ENCODE measurements at regions not wholly inside any gene's neighbourhood (a gene's known extent, or its start where the extent isn't known, plus 50 kb on each side); places are given as distances from the start of the nearest gene placed in this dataset.
A peak's percentile ranks its signal among the peaks of the same experiment; 100 is the strongest.
"Not testable (repeated sequence)": the region's sequence is repeated elsewhere in the genome, so short reads cannot be mapped to it uniquely, and the experiment has no call there.

DNA sequence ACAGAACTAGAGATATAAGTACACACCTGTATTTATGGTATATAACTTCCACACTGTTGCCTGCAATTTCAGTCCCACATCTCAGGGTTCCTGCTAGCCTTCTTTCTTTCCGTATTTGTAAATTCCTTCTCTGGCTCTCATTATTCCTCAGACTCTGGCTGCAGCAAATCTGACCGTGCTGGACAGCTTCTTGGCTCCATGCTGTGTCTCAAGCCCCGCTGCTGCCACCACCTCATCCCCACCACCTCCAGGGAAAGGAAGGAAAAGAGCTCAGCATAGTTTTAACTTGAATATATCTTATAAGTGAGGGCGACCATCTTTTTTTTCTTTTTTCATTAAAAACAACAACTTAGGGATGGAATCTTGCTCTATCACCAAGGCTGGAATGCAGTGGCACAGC, 155.6 kb upstream of the CXCL13 start:
- DNase-seq: no peak

DNA sequence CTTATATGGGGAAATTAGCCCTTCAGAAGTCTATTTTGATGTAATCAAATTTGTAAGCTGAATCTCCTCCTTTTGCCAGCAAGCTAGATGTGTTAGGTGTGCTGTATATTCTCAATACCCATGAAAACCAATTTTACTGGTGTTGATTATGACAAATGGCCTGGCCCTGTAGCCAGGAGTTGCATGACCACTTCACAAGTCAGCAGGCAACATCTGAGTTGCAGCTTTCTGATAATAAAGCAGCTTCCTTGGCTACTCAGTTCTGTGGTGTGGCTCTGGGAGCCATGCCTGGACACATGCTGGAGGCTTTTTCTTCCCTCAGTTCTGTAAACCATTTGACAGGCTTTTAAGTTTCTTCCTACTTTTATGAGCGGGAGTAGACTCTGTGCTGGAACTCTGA, 154.1 kb upstream of the CXCL13 start:
- no peak for DNase-seq

DNA sequence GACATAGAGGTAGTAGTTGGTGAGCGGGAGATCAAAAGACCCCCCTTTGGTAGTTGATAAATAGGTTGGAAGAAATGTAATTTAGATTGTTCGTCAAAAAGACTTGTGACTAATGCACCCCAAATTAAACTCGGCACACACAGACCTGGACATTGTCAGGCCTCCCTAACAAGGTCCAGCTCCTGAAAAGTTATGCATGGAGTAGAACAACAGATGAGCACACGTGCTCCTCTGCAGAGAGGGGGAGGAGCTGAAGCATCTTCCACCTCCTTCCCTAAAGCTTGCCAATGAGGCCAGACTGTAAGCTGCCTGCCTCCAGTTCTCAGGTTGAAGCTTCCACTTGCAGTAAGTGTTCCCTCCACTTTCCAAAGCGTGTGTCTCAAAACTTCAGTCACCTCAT, 153.5 kb upstream of the CXCL13 start:
- not testable (repeated sequence) for DNase-seq

DNA sequence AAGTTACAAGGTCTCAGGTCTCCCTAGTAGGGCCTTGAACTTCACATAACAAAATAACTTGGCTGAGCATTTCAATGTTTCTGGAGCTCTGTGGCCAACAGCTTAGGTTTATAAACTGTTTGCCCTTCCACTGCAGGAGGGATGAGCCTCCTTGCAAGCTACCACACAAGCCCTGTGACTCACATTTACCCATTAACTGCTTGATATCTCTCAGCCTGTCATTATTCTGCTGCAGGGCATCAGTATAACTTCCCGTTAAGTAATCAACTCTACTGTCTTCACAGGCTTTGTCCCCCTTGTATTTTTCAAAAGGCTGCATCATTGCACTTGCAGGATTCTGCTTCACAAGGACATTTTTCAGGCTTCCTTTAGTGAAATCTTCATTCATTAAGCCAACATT, 151.7 kb upstream of the CXCL13 start:
- no peak for DNase-seq

DNA sequence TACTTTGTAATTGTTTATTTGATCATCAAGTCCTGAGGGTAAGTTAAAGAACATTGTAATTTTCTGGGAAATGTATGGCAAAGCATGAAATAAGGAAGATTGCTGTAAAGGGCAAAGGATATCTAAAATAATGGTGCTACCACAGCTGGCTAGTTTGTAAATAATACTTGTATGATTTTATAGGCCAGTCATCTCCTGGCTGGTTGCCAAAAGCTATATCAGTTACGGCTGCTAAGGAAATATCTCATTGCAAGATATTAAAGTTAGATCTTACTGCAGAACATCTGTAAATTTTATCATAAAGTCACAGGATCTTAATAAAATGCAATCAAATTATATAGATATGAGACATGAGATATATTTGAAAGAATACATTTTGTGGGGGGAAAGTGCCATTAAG, 150.8 kb upstream of the CXCL13 start:
- no peak for DNase-seq

DNA sequence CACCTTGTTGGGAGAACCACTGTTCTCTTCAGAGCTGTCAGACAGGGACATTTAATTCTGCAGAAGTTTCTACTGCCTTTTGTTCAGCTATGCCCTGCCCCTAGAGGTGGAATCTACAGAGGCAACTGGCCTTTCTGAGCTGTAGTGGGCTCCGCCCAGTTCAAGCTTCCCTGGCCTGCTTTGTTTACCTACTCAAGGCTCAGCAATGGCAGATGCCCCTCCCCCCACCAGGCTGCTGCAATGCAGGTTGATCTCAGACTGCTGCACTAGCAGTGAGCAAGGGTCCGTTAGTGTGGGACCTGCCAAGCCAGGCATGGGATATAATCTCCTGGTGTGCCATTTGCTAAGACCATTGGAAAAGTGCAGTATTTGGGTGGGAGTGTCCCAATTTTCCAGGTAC, 141.5 kb upstream of the CXCL13 start:
- peak in 1 of 2 experiments; percentile 0 for DNase-seq

DNA sequence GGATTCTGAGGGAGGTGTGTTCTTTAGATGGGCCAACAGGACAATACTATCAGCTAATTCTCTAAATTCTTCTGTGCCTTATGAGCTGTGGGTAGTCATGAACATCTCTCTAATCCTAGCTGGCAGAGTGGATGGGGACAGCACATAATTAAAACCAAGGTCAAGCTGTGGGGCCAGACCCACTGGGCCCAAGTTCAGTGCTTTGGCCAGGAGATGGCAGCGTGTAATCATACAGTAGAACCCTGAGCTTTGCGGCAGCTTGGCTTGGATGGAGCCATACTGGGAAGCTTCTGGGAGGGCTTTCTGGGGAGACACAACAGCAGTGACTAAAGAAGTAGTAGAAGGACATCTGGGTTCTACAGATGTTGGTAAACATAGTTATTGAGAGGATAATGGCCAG, 140.3 kb upstream of the CXCL13 start:
- peak in 1 of 2 experiments; percentile 1 for DNase-seq

DNA sequence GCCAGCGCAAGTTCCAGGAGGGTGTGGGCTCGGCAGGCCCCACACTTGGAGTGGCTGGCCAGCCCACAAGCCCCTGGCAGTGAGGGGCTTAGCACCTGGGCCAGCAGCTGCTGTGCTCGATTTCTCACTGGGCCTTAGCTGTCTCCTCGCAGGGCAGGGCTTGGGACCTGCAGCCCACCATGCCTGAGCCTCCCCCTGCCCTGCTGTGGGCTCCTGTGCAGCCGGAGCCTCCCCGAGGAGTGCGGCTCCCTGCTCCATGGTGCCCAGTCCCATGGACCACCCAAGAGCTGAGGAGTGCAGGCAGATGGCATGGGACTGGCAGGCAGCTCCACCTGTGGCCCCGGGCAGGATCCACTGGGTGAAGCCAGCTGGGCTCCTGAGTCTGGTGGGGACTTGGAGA, 139.2 kb upstream of the CXCL13 start:
- no peak for DNase-seq

DNA sequence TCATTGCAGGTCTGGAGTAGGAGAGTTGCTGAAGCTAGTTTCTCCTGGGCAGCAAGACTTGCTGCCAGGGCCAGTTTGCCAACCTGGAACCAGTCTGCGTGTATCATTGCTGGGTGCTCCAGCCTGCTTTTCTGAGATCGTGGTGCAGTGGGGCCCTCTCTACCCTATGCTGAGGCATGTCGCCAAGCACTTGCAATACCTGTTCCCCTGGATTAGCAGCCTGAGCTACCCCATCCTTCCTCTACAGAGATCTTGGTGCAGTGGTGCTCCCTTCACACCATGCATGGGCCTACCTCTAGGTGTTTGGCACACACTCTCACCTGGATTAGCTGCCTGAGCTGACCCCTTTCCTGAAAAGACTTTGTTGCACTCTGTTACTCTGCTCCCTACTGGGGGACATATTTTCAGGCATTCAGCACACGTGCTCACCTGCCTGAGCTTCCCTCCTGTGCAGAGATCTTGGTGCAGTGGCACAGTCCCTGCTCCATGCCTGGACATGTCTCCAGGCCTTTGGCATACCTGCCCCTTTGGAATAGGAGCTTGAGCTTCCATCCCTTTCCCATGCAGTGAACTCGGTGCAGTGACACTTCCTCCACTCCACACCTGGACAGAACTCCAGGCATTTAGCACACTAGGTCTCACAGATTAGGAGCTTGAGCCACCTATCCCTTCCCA, 133.7 kb upstream of the CXCL13 start:
- DNase-seq: no peak

DNA sequence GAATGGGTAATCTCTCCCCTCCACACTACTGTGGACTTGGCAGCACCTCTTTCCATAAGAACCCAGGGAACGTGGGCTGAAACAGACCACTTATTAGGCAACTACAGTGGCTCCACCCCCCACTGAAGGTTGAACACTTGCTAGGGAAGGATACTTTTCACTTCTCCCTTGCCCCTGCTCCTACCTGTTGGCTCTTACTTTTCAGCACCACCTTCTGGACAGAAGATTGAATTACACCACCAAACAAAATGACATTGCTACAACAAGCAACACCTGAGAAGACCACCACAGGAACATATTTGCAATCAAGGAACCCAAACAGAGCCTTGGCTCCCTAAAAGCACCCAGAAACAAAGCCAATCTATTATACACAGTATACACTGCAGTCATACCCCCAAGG, 132.1 kb upstream of the CXCL13 start:
- DNase-seq: peak in 1 of 2 experiments; percentile 6

DNA sequence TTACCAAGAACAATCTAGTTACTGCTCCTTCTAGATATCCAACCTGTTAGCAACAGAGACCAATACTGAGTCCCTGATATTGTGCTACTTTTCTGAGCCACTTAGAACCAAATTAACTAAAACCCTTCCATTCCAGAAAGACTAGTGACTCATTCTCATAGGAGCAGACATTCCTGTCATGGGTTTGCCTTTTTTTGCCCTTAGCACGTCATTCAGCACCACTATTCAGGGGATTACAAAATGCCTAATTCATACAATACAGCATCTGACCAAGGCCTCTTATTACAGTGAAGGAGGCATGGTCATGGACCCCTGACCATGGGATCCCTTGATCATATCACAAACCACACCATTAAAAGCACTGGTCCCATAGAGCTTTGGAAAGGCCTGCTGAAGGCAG, 123.8 kb upstream of the CXCL13 start:
- no peak for DNase-seq

DNA sequence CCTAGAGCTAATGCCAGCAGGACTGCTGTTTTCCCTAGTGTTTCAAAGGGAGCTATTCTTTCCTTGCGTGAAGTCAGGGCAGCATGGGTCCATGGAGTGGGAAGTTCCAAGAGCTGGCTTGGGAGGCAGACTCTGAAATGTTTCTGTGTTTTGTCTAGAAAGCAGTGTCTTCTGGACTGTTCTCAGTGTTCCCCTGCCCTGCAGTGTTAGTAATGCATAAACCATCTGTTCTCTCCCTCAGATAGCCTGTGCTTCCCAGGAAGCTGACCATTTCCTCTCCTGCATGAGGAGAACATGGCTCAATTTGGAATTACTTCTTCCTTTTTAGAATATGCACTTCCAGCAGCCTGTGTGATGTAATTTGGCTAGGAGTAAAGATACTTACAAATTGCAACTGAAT, 116.7 kb upstream of the CXCL13 start:
- DNase-seq: no peak

DNA sequence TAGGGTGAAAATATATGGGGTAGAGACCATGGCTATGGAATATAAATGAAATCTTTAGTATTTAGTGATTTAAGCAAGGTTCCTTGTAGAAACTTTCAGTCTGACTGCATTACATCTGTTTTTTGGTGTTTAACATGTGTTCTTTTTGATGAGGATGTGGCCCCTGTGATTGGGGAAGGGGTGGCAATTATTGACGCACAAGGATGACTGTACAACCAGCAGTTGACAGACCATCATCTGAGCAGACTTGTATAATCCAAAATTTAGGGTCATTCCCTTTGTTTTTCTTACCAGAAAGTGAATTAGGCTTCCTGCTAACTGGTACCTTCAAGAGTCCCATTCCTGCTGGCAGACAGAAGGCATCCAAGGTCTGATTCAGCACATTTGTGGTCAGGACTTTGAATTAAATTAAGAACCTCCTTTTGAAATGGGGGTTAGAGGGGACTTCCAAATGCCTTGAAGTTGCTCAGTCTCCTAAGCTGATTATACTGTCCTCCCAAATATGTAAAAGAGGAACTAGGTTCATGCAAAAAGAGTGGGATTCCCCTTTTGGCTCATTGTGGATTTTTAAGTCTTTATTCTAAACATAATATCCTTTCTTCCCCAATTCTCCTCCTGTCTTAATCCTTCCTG, 112.4 kb upstream of the CXCL13 start:
- DNase-seq: no peak

DNA sequence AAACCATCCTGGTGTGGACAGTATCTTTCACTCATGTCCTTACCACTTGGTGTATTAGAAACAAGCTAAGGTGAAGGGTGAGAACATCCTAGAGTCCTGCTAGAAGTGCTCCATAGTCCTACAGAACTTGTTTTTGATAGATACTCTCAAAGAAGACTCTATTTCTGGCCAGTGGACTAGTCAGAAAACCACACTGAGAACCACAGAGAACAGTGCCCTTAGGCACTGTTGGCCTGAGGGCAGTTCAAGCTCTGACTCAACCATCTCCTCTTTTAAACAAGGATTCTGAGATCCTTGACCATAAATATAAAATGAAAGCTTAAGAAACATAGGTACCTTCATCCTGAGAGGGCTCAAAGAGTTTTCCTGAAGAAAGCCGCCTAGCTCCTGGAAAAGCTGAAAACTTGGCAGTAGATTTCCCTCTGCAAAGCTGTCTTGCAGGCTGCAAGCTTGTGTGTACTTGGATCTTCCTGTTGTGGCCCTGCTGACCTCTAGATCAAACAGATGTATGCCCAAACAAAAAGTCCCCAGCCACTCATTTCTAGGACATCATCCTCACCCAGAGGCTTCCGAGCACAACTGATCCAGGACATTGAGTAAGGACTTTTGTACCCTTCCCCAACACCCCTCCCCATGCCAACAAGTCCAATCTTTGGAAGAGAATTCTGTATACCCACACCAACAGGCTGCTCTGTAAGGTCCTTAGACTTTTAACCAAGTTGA, 111.6 kb upstream of the CXCL13 start:
- no peak for DNase-seq

DNA sequence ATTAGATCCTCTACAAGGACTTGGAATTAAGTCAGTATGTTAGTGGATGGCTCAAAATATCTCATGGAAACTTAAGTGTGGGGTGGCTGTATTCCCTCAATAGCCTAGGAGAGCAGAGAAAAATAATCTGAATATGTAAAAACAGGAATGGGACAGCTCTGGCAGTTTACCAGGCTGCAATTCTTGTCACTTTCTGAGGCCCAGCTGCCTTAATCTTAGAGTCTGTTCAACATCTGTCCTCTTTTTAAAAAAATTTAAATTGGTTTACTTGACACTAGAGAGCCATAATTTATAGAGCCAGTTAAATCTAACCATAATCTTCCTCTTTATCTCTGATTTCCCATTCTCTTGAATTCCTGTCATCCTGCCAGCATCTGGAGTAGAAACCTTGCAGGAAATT, 109.2 kb upstream of the CXCL13 start:
- DNase-seq: no peak

DNA sequence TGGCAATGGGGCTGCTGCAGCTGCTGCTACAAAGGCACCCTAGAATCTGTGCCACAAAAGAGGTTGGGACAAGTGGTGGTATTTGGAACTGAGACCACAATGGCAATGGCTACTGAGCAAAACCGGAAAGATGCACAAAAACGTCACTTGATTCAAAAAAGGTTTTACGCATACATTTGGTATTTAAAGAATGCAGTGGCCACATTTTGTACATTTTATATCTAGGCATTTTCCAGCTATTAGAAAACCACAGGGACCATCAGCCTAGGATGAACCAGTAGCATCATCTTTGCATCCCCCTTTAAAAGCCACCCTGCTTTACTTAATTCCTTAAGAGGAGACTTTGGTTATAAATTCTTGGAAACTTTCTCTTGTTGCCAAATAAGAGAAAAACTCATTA, 104.8 kb upstream of the CXCL13 start:
- no peak for DNase-seq

DNA sequence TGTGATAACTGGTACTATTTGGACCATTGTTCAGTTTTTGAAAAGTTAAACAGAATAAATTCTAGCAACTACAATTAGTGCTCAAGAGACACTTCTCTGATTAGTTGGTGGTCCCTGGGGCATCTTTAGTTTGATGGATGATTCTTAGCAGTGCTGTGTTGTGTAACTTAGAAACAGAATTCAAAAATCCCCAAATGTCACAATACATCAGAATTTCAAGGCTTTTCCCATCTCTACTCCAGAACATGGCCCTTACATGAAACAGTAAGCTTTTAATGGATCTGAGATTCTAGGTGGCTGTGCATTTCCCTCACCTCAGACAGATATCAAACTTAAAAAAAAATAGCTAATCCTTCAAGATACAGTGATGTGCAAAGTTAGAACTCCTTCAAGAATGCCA, 104.4 kb upstream of the CXCL13 start:
- DNase-seq: no peak

DNA sequence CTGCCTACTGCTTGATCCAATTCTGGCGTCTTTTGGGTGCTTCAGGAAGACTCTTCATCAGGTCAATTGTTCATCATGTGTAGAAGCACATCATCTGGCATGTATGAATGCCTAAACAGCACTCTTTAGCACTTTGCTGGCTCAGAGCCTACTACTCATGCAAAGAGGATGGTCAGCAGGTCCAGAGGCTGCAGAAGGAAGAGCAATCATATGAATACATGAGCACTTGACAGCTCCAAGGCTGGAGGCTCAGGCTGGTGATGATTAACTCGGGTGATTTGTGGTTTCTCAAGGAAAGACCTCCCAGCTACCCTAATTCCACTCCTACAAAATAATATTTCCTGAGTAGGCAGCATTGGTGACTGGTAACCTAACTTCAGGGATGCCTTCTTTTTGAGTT, 103.8 kb upstream of the CXCL13 start:
- DNase-seq: no peak

DNA sequence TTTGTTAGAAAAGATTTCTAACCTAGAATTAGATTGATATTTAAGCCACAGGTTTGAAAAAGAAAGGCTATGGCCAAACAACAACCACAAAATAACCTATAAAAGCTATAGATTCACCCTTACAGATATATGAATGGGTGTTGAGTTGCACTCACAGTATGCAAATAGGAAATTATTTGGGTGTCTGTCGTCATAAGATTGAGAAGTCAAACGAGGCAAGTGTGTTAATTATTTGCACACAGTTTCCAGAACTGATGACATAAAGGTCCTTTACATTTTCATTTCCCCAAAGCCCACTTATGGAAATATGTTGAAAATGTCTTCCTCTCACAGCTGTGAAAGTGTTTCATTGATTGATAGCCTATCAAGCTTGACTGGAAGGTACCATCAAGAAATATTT, 101.2 kb upstream of the CXCL13 start:
- peak; percentile 6 to 18 for DNase-seq

DNA sequence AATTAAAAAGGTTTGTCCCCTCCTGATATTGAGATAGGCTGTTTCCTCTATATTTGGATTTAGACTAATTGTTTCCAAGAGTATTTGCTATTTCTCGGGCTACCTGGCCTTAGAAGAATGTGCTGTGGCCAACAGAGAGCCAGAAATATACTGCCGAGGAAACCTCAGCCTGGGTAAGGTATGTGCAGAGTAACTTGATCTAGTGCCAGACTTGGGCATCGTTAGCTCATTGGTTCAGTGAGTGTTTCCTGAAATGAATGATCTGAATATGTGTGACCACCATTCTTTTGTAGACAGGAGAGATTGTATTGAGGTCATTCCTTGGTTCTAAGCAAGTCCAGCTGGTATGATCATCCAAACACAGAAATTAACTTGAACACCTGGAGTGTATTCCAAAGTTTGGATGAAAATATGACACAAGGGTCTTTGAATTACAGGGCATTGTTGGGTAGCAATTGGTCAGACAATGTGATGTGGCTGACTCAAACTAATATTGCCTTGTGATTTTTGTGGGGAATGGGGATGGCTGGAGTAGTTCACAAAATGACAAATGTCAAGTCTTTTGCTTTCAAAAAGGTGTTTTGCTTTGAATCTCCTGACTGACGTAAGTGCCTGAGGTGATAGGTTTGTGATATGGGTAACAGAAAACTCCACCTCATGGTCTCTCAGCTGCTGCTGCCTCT, 100.2 kb upstream of the CXCL13 start:
- no peak for DNase-seq

DNA sequence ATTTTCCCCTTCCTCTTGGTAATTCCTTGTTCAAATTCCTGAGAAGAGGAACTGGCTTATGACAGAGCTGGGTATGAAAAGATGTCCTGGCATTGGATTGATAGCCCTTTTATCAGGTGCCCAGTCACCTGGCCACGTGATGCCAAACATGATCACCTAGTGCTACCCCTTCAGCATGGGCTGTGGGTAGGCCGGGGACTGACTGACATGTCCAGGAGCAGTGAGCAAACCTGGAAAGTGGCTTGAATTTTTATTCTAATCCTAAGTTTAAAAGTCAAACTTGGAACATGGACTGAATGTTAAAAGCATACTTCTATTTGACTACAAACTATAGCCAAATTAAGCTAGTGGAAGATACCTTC, 99.7 kb upstream of the CXCL13 start:
- no peak for DNase-seq

DNA sequence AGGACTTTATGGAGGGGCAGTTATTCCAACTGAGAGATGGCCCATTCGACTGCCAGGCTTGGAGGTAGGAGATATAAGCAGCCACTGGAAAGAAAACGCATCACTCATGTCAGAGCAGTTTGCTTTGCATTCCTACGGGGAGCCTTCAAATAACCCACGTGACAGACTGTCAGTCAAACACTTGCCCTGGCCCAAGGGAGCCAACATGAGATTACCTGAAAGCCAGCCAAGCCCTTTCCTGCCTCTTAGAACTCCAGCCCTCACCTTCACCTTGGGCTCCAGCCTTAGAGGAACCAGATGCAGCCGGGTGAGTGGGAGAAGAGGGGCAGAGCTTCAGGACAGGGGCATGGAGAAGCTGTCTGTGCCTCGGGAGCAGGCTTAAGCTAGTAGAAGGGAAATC, 95.3 kb upstream of the CXCL13 start:
- DNase-seq: no peak

DNA sequence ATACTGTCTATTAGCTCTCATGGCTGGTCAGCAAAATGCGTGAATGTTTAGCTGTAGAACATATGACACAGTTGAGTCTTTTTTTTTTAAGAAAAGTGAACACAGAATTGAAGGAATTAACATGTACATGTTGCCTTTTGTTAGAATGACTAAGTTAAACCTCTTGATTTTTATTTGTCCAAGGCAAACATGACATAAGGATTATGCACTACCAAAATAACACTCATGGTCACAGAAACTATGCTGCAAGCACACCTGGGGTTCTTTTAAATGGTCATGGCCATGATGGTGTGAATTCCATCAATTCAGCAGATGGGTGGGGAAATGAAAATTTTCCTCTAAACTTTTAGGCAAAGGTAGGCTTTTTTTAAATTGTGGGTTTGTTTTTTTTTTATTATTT, 80.1 kb upstream of the CXCL13 start:
- DNase-seq: no peak

DNA sequence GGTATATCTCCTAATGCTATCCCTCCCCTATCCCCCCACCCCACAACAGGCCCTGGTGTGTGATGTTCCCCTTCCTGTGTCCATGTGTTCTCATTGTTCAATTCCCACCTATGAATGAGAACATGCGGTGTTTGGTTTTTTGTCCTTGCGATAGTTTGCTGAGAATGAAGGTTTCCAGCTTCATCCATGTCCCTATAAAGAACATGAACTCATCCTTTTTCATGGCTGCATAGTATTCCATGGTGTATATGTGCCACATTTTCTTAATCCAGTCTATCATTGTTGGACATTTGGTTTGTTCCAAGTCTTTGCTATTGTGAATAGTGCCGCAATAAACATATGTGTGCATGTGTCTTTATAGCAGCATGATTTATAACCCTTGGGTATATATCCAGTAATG, 77.7 kb upstream of the CXCL13 start:
- DNase-seq: not testable (repeated sequence)

Data from NCI-H526 (cell line).